SH-SY5Y (cell line): ENCODE measurements at regions not wholly inside any gene's neighbourhood (a gene's known extent, or its start where the extent isn't known, plus 50 kb on each side); places are given as distances from the start of the nearest gene placed in this dataset.

ENCODE experiments used
- GATA2 ChIP-seq: IDR thresholded peaks from 2 replicates; pipeline ENCODE4 v1.6.1; 2011; ENCODE audit warnings: mild to moderate bottlenecking, low read depth, low read length
- GATA3 ChIP-seq: IDR thresholded peaks from 2 replicates; pipeline ENCODE4 v1.6.1; 2011; ENCODE audit warnings: low read depth, mild to moderate bottlenecking, low read length, moderate library complexity

GRCh38 chr17:51347851-51348584, 87.7 kb downstream of the UTP18 start:
- TF ChIP-seq GATA2 = no peak
- TF ChIP-seq GATA3 = no peak
